ENCODE measurements at regions not wholly inside any gene's neighbourhood (a gene's known extent, or its start where the extent isn't known, plus 50 kb on each side); places are given as distances from the start of the nearest gene placed in this dataset.

GRCh38 chr2:237011206-237011795 is 74.4 kb upstream of the COPS8 start:
- TF ChIP-seq RNF2 (conservative IDR thresholded peaks at IDR 0.05; ENCODE audit: low read depth), result no peak
- TF ChIP-seq SAFB2 (CRISPR knock-in tag; IDR thresholded peaks at IDR 0.05; ENCODE audit: borderline replicate concordance, low read depth), result no peak
- no peak for TF ChIP-seq SIN3A (IDR thresholded peaks at IDR 0.05; ENCODE audit: borderline replicate concordance, low read depth, low read length)
- no peak for TF ChIP-seq ETV5 (CRISPR knock-in tag; IDR thresholded peaks at IDR 0.05; ENCODE audit: borderline replicate concordance)
- no peak for TF ChIP-seq RBM39 (IDR thresholded peaks at IDR 0.05; ENCODE audit: low read depth, low read length, poor library complexity, severe bottlenecking)
- TF ChIP-seq ZNF800 (CRISPR knock-in tag; IDR thresholded peaks at IDR 0.05), result no peak
- TF ChIP-seq CTCF (CRISPR knock-in tag; IDR thresholded peaks at IDR 0.05), result no peak
- no peak for TF ChIP-seq ZNF570 (CRISPR knock-in tag; IDR thresholded peaks at IDR 0.05; ENCODE audit: borderline replicate concordance)

Measured in HepG2 (cell line).